Vagina (tissue), 2 donors: ENCODE measurements at regions not wholly inside any gene's neighbourhood (a gene's known extent, or its start where the extent isn't known, plus 50 kb on each side); places are given as distances from the start of the nearest gene placed in this dataset.

Experiments
- CTCF ChIP-seq, 3 experiments: fragments of 450-650 bp in 2 of 3; fragments of 200-600 bp in 1 of 3; sonication (generic) in 1 of 3; IDR thresholded peaks; one replicate each; pipeline ENCODE4 v1.5.1; 2017 to 2019; ENCODE audit warnings: antibody characterized with exemption in 3 of 3, mild to moderate bottlenecking in 2 of 3, moderate library complexity in 2 of 3
- POLR2AphosphoS5 ChIP-seq, 2 donors: sonication (generic); formaldehyde crosslinking; IDR thresholded peaks; one replicate each; pipeline ENCODE4 v1.9.0; 2017; ENCODE audit warnings: antibody characterized with exemption in 2 of 2, mild to moderate bottlenecking in 2 of 2, low read depth in 1 of 2; ENCODE audit not compliant: insufficient read depth in 1 of 2

GRCh38 chr4:23361453-23361852, 528.4 kb downstream of the PPARGC1A start:
- TF ChIP-seq CTCF (IDR thresholded peaks at IDR 0.05) (no peak), POLR2AphosphoS5 (IDR thresholded peaks at IDR 0.05; ENCODE audit: insufficient read depth in 1 of 2, low read depth in 1 of 2) (no peak)
